Central memory CD8-positive, alpha-beta T cell (primary cell): ENCODE measurements at regions not wholly inside any gene's neighbourhood (a gene's known extent, or its start where the extent isn't known, plus 50 kb on each side); places are given as distances from the start of the nearest gene placed in this dataset.

ENCODE experiments used
- ATAC-seq: fragments of 150-1000 bp; cut with Tn5 transposase; replicated peaks from 2 replicates; pipeline ENCODE4 v1.10.0; 2022; ENCODE audit warnings: mild to moderate bottlenecking, moderate FRiP score, moderate number of reproducible peaks; ENCODE audit not compliant: poor library complexity, severe bottlenecking; ENCODE audit errors: extremely low read depth
- DNase-seq, 2 donors: peaks; one replicate each; pipeline ENCODE4 v3.0.0; 2021; ENCODE audit warnings: low spot score in 2 of 2
- H3K27ac Mint-ChIP-seq: one replicate; pipeline ENCODE4 v1.8.0; 2022; ENCODE audit warnings: low read depth, mild to moderate bottlenecking, moderate library complexity, mixed read lengths
- H3K27me3 Mint-ChIP-seq: one replicate; pipeline ENCODE4 v1.8.0; 2022; ENCODE audit warnings: mixed read lengths
- H3K36me3 Mint-ChIP-seq: one replicate; pipeline ENCODE4 v1.8.0; 2022; ENCODE audit warnings: mild to moderate bottlenecking, moderate library complexity, mixed read lengths; ENCODE audit not compliant: insufficient read depth
- H3K4me1 Mint-ChIP-seq: one replicate; pipeline ENCODE4 v1.8.0; 2022; ENCODE audit warnings: mixed read lengths
- H3K4me3 Mint-ChIP-seq: one replicate; pipeline ENCODE4 v1.8.0; 2022; ENCODE audit warnings: mild to moderate bottlenecking, moderate library complexity, mixed read lengths
- H3K9me3 Mint-ChIP-seq: one replicate; pipeline ENCODE4 v1.8.0; 2022; ENCODE audit warnings: mixed read lengths

DNA sequence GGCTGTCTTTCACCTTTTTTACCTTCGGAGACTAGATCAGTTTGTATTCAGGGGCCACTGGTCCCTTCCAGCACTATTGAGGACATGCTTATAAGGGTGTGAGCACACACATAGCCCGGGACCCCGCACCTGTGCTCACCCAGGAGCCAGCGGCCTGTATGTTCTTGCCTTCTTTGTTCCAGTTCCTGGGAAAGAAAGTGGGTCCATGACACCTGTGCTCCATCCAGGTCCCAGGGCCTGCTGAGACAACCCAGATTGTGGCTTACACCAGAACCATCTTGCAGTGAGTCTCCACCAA, 207.8 kb downstream of the TOMM20 start:
- DNase-seq: no peak

DNA sequence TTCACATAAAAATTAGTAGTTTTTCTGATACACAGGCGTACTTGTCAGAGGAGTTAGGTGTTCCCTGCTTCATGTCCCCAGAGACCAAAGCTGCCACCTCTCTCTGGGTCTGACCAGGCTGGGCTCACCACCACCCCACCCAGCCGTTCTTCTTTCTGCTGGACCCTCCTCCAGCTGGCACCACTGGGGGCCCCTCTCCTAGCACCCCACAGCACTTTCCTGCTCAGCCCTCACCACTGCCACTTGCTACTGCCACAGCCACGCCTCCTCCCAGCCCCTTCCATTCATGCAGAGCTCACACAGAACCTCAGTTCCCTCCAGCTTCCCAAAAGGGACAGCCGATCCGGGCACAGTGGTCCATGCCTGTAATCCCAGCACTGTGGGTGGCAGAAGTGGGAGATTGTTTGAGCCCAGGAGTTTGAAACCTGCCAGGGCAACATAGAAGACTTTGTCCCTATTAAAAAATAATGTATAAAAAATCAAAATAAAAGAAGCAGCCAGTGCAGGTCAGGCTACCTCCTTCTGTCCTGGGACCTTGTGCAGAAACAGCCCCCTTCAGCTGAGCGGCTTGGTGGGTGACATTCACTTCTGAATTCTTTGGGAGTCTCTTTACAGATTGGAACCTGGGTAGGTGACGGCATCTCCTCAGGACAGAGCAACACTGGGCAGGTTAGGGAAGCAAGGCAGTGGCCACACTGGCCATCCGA, 208.3 kb downstream of the TOMM20 start:
- no peak for DNase-seq
- no peak overlapping the region for H3K27ac Mint-ChIP-seq
- H3K27me3 Mint-ChIP-seq: no peaks in the 10 kb centered on the region
- H3K4me1 Mint-ChIP-seq: peaks cover 18% of the 10 kb centered on the region
- no peaks in the 10 kb centered on the region for H3K9me3 Mint-ChIP-seq
- no peak for ATAC-seq
- H3K4me3 Mint-ChIP-seq: no peak overlapping the region
- peaks cover 3% of the 10 kb centered on the region for H3K36me3 Mint-ChIP-seq

More for the DNA sequence above, 207.8 kb downstream of the TOMM20 start:
- Mint-ChIP-seq H3K9me3 (no peaks in the 10 kb centered on the region), H3K4me3 (no peak overlapping the region), H3K27me3 (no peaks in the 10 kb centered on the region), H3K4me1 (peaks cover 15% of the 10 kb centered on the region), H3K36me3 (peaks cover 3% of the 10 kb centered on the region), H3K27ac (no peak overlapping the region)
- no peak for ATAC-seq

DNA sequence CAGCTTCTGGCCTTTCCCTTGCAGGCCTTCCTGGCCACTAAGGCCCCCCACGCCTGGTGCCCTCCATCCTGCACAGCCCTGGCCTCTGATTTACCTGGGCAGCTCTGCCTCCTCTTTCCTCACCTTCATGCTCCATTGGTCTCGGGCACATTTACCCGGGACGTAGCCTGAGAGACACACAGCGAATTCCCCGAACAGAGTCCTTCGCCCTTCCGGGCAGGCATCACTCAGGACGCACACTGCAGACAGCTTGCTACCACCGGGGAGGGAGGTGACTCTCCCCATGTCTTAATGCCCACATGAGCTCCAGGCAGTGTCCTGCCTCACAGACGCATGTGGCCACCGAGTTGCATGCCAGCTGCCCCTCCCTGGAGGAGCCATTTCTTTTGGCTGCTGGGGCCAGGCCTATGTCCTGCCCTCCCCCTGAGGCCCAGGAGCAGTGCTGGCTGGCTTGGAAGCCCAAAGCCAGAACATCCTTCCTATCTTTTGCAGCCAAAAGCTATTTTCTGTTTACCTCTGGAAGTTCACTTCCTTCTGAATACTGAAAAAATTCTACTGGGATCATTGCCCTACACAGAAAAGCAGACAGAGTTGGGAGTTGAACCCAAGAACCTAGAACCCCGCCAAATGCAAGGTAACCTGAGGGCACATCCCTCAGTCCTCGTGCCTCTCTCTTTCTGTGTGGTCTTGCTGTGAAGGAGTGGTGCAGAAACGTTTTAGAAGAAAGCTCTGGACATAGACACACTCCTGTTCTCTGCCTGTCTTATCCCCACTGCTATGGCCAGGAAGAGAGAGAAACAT, 209.5 kb downstream of the TOMM20 start:
- Mint-ChIP-seq H3K36me3 (peaks cover 3% of the 10 kb centered on the region), H3K27me3 (no peaks in the 10 kb centered on the region), H3K4me1 (peaks cover 18% of the 10 kb centered on the region), H3K9me3 (no peaks in the 10 kb centered on the region), H3K4me3 (no peak overlapping the region), H3K27ac (peak overlapping the region; percentile 50)
- ATAC-seq (no peak), DNase-seq (no peak)

DNA sequence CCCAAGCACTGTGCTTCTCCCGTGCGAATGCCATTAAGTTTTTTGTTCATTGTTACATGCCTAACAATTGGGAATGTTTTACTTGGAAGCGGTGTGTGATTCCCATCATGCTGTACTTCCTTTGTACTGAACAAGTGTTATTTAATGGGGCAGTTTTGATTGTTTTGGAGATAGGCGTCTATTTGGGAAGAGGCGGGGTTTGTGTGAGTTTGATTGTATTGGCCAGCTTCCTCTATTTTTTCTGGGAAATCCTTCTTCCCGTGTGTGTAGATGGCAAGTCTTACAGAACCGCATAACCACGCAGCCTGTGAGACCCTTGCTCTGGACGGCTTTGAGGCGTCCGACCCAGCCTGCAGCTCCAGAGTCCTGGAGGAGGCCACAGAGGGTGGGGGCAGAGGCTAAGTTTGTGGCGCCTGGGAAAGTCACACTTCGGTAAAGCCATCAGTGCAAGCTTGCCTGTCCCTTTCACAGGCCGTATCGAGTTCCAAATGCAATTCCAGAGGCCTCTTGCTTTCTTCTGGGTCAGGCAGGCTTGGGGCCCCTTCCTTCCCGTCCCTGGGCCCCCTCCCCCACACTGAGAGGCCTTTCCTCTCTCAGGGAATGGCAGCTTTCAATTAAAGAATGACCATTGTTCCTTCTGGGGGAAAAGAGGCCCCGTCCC, 210.3 kb downstream of the TOMM20 start:
- ATAC-seq (no peak), DNase-seq (no peak)
- H3K27me3 Mint-ChIP-seq: no peaks in the 10 kb centered on the region
- peak overlapping the region; percentile 50 for H3K27ac Mint-ChIP-seq
- H3K4me3 Mint-ChIP-seq: no peak overlapping the region
- peaks cover 3% of the 10 kb centered on the region for H3K36me3 Mint-ChIP-seq
- peaks cover 16% of the 10 kb centered on the region for H3K4me1 Mint-ChIP-seq
- no peaks in the 10 kb centered on the region for H3K9me3 Mint-ChIP-seq

DNA sequence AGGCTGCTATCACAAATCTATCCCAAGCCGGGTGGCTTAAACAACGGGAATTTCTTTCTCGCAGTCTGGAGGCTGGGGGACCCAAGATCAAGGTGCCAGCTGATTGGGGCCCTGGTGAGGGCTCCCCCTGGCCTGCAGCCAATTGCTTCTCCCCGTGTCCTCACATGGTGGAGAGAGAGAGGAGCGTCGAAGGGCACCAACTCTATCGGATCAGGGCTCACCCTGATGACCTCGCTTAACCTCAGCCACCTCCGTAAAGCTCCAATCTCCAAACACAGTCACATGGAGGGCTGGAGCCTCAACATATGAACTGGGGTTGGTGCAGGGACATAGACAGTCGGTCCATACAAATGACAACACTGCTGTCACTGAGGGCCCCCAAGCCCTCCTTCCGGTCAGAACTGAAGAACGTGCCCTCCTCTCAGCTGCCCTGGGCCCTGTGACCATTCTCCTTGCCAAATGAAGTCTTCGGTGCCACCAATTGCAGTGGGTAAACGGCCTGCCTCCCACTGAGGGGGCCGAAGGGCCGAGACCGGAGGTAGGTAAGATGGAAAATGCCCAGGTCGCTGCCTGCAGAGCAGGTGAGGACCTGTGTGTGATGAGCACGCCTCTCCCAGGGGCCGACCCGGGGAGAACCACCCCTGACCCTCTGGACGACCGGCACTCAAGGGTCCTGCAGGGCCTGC, 211.0 kb downstream of the TOMM20 start:
- ATAC-seq (no peak), DNase-seq (no peak)
- Mint-ChIP-seq H3K27me3 (no peaks in the 10 kb centered on the region), H3K36me3 (peaks cover 3% of the 10 kb centered on the region), H3K4me3 (no peak overlapping the region), H3K9me3 (no peaks in the 10 kb centered on the region), H3K27ac (no peak overlapping the region), H3K4me1 (peaks cover 16% of the 10 kb centered on the region)

DNA sequence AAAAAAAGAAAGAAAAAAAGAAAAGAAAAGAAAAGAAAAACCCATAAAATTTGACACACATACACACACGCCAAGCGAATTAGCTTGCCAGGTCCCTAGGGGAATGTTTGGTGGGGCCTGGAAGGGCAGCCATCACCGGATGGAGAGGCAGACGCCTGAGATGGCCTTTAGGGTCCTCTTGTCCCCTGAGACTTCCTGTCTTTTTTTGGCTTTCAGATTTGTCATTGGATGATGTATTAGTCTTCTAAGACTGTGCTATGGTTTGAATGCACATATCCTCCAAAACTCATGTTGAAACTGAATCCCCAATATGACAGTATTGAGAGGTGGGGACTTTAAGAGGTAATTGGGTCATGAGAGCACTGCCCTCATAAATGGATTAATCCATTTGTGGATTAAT, 211.8 kb downstream of the TOMM20 start:
- no peak for ATAC-seq
- DNase-seq: no peak
- Mint-ChIP-seq H3K9me3 (no peaks in the 10 kb centered on the region), H3K4me1 (peaks cover 24% of the 10 kb centered on the region), H3K4me3 (no peak overlapping the region), H3K27me3 (no peaks in the 10 kb centered on the region), H3K36me3 (peaks cover 3% of the 10 kb centered on the region), H3K27ac (no peak overlapping the region)

DNA sequence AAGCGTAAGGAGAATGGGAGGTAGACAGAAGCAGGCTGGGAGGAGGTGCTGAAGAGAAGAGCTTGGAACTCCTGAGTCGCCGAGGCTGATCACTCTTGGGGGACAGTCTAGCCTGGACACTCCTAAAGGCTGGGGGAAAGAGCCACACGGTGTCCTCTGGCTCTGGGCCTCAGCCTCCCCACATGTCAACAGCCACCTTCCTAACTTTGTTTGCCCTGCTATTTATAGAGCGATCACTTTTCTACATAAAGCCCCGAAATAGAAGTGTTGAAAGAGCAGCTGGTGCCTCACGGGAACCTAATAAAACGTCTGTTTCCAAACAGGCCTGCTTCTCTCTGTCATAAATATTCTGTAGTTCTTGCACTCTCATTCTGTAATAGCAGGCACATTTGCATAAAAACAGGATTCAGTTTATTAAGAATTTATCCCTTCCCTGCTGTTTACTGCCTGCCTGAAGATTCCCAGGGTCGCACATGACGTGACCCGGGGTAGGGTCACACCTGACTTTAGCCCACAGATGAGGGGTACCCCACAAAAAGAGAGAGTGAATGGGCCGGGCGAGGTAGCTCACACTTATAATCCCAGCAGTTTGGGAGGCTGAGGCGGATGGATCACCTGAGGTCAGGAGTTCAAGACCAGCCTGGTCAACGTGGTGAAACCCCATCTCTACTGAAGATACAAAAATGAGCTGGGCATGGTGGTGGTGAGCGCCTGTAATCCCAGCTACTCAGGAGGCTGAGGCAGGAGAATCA, 212.5 kb downstream of the TOMM20 start:
- Mint-ChIP-seq H3K36me3 (peaks cover 3% of the 10 kb centered on the region), H3K27ac (no peak overlapping the region), H3K4me3 (no peak overlapping the region), H3K27me3 (no peaks in the 10 kb centered on the region), H3K9me3 (no peaks in the 10 kb centered on the region), H3K4me1 (peaks cover 32% of the 10 kb centered on the region)
- ATAC-seq (no peak), DNase-seq (no peak)

DNA sequence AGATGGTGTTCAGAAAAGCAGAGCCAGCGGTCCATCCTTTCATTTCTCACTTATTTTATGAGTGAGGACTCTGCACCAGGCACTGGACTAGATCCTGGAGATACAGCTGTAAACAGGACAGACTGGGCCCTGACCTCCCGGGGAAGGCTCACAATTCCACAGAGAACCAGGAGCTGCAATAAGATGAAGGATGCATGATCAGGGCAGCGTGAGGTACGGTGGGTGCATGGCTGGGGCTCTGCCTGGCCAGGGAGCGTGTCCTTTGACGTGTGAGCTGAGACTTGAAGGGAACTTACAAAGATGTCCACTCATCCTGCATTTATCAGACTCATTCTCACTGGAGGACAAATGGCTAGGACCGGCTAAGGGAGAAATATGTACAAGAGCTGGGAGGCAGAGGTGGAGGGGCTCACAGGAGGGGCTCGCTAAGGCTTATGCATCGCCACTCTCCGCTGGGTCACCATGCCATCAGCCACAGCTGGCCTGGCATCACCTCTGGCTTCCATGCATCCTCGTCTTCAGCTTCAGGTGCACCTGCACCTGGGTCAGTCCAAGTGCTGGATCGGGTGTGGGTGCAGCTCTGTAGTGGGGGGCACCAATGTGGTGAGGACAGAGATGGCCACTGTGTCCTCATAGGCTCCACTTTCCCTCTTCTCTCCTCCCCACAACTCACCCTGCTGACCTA, 213.9 kb downstream of the TOMM20 start:
- Mint-ChIP-seq H3K9me3 (no peaks in the 10 kb centered on the region), H3K27me3 (no peaks in the 10 kb centered on the region), H3K4me3 (no peak overlapping the region), H3K4me1 (peaks cover 41% of the 10 kb centered on the region), H3K27ac (peak overlapping the region; percentile 49), H3K36me3 (peaks cover 3% of the 10 kb centered on the region)
- DNase-seq (no peak), ATAC-seq (no peak)

DNA sequence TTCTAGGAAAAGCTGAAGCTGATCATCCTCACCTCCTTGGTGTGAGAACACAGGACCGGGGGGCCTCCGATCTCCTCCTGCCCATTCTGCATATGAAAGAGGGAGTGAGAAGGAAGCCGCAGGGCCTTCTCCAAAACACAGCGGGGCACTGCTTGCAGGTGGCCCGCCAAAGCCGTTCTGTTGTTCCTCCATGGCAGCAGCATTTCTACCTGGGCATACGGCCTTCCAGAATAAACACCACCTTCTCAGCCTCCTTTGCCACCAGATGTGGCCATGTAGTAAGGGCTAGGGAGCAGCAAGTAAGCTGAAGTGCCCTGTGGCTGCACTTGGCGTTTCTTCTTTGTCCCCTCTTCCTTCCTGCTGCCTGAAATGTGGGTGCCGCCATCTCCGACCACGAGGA, 214.9 kb downstream of the TOMM20 start:
- DNase-seq: no peak
- no peak overlapping the region for H3K4me3 Mint-ChIP-seq
- H3K27ac Mint-ChIP-seq: peak overlapping the region; percentile 88
- peaks cover 41% of the 10 kb centered on the region for H3K4me1 Mint-ChIP-seq
- H3K27me3 Mint-ChIP-seq: no peaks in the 10 kb centered on the region
- ATAC-seq: no peak
- no peaks in the 10 kb centered on the region for H3K9me3 Mint-ChIP-seq
- peaks cover 2% of the 10 kb centered on the region for H3K36me3 Mint-ChIP-seq

DNA sequence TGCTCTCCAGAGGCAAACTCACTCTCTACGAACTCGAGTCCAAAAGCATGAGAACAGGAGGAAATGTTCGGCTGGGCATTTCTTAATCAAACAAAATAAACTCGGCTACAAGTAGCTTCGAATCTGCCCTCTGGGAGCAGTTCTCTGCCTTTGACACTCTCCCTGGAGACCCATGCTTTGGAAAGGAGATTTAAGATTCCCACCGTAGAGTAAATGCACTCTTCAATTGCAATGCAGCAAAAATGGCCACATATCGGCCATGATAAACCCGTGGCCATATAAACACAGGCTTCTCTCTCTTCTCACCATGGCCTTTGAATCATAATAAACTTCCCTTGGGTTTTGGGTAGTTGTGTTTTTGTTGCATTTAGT, 215.4 kb downstream of the TOMM20 start:
- peak overlapping the region; percentile 88 for H3K27ac Mint-ChIP-seq
- ATAC-seq (no peak), DNase-seq (no peak)
- H3K36me3 Mint-ChIP-seq: peaks cover 2% of the 10 kb centered on the region
- H3K4me1 Mint-ChIP-seq: peaks cover 41% of the 10 kb centered on the region
- no peak overlapping the region for H3K4me3 Mint-ChIP-seq
- H3K27me3 Mint-ChIP-seq: no peaks in the 10 kb centered on the region
- no peaks in the 10 kb centered on the region for H3K9me3 Mint-ChIP-seq

DNA sequence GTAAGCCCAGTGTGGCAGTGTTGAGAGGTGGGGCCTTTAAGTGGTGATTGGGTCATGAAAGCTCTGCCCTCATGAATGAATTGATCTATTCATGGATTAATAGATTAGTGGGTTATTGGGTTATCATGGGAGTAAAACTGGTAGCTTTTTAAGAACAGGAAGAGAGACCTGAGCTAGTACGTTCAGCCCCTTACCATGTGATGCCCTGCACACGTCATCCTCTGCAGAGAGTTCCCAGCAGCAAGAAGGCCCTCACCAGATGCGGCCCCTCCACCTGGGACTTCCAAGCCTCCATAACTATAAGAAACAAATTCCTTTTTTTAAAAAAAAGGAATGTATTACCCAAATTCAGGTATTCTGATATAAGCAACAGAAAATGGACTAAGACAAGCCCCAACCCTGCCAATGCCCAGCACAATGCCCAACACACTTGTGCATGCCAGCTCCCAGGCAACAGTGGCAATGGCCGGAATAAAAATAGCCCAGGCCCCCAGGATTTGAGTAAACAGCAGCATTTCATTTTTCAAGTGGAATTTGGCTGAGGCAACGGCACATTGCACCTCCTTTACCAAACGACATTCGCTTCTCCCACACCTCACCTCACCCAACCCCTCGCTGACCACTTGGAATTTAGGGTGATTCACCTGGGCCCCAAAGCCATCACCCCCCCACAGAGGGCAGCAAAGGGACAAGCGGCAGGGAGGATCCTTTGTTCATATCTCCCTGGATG, 215.9 kb downstream of the TOMM20 start:
- ATAC-seq (no peak), DNase-seq (no peak)
- Mint-ChIP-seq H3K4me1 (peaks cover 41% of the 10 kb centered on the region), H3K9me3 (no peaks in the 10 kb centered on the region), H3K27me3 (no peaks in the 10 kb centered on the region), H3K36me3 (no peaks in the 10 kb centered on the region), H3K27ac (peak overlapping the region; percentile 88), H3K4me3 (peak overlapping the region; percentile 53)
